OCI-LY1 (cell line): ENCODE measurements at regions not wholly inside any gene's neighbourhood (a gene's known extent, or its start where the extent isn't known, plus 50 kb on each side); places are given as distances from the start of the nearest gene placed in this dataset.

Source experiments
- CTCF ChIP-seq: fragments of 200-600 bp; sonication (generic), shearing (Covaris generic); IDR thresholded peaks from 2 replicates; pipeline ENCODE4 v1.5.1; 2017; ENCODE audit warnings: mild to moderate bottlenecking, antibody characterized with exemption, low read length, moderate library complexity, mixed read lengths
- EZH2 ChIP-seq: fragments of 200-600 bp; sonication (generic), shearing (Covaris generic); IDR thresholded peaks from 2 replicates; pipeline ENCODE4 v1.8.0; 2017; ENCODE audit warnings: borderline replicate concordance, mixed run types, mild to moderate bottlenecking, antibody characterized with exemption, low read length, moderate library complexity, mixed read lengths

DNA sequence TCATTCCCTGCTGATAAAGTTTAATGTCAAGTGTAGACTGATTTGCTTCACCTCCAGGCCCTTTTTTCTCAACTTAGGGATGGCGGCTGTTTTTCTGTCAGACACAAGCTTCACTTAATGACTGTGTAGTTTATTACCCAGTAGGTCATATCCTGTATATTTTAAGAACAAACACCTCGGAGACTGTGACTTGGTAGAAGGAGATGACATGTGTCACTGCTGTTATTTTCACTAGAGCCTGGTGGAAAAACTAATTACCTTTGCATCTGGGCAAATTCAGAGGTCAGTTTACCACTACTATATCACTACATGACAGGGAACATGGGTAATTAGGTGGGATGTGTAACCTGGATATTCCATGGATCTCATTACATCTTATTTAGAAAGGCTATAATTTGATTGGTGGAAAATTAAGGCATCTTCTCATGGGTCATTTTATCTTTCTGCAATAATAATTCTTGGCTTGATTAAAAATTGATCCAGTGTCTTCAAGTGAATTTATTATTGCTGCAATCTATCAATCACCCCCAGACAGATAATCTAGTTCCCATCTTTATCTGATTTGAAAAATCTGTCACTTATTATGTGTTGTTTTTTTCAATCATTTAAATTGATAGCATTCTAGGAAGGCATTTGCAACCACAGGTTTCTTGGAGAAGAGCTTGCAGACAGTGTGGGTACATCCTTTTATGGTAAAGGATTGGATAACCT is 353.8 kb upstream of the SPRED2 start:
- no peak for TF ChIP-seq CTCF
- no peak for TF ChIP-seq EZH2
